Activated CD4-positive, alpha-beta T cell treated with anti-CD3 and anti-CD28 coated beads, Interleukin-2, amount 10 ng/mL, durations not matched to agents 7 days and 5 days (primary cell): ENCODE measurements at regions not wholly inside any gene's neighbourhood (a gene's known extent, or its start where the extent isn't known, plus 50 kb on each side); places are given as distances from the start of the nearest gene placed in this dataset.

Source experiments
- CTCF ChIA-PET: fragments of 350-600 bp; sonication (Branson Sonifier 250); formaldehyde crosslinking; loops from one replicate; lab custom pipeline; 2021; ENCODE audit warnings: antibody characterized with exemption; lab: Charles Lee
- POLR2A ChIA-PET: fragments of 350-600 bp; sonication (Branson Sonifier 250); formaldehyde crosslinking; loops from one replicate; lab custom pipeline; 2021; ENCODE audit warnings: antibody characterized with exemption; lab: Charles Lee
- DNase-seq: peaks from one replicate; pipeline ENCODE4 v3.0.0-alpha.2; 2020
- H3K27ac Mint-ChIP-seq: one replicate; pipeline ENCODE4 v1.8.0; 2021; ENCODE audit warnings: mild to moderate bottlenecking, moderate library complexity, mixed read lengths
- H3K27me3 Mint-ChIP-seq: one replicate; pipeline ENCODE4 v1.8.0; 2021; ENCODE audit warnings: mixed read lengths
- H3K36me3 Mint-ChIP-seq: one replicate; pipeline ENCODE4 v1.8.0; 2021; ENCODE audit warnings: low read depth, mixed read lengths
- H3K4me1 Mint-ChIP-seq: one replicate; pipeline ENCODE4 v1.8.0; 2021; ENCODE audit warnings: mixed read lengths
- H3K4me3 Mint-ChIP-seq: one replicate; pipeline ENCODE4 v1.8.0; 2021; ENCODE audit warnings: mild to moderate bottlenecking, moderate library complexity, mixed read lengths
- H3K9me3 Mint-ChIP-seq: one replicate; pipeline ENCODE4 v1.8.0; 2021; ENCODE audit warnings: mixed read lengths

DNA sequence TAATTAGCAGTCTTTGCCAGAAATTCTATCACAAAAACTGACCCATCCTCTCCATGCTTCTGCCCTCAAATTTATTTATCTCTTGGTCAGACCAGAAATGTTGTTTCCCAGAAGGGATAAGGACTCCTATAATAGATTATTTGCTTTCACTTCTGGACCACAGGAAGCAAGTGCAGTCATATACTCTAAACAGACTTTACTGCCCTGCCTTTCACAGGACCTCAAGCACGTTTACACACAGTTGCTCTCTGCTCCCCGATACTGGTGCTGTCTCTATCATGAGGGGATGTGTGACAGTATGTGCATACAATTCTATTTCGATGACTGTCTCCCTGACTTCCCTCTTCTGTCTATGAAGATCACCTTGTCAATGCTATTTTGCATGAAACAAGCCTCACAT is 205.5 kb upstream of the TGFBR2 start:
- Mint-ChIP-seq H3K36me3 (no peaks in the 10 kb centered on the region), H3K4me3 (no peak overlapping the region), H3K27ac (no peak overlapping the region), H3K27me3 (peaks cover 2% of the 10 kb centered on the region), H3K9me3 (peaks cover 4% of the 10 kb centered on the region), H3K4me1 (peaks cover 9% of the 10 kb centered on the region)
- ChIA-PET CTCF (no interaction called here), POLR2A (no interaction called here)
- DNase-seq, result no peak

DNA sequence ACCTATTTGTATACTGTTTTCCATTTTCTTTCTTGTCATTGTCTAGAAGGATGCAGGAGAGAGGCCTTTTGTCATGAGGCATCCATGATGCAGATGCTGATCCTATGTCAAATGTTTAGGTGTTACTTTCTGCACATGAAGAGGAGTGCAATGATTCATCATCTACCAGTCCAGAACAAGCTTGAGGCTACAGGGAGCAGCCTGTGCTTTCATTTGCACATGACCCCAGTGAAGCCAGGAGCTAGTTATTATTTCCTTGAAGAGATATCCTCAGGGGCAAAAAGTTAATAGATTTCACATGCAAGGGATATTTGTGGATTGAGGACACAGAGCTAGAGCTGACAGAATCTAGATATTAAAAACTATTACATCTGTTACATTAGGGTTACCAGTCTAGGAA is 204.4 kb upstream of the TGFBR2 start:
- Mint-ChIP-seq H3K4me1 (peaks cover 9% of the 10 kb centered on the region), H3K36me3 (no peaks in the 10 kb centered on the region), H3K27ac (no peak overlapping the region), H3K9me3 (peaks cover 4% of the 10 kb centered on the region), H3K4me3 (no peak overlapping the region), H3K27me3 (peaks cover 2% of the 10 kb centered on the region)
- no peak for DNase-seq
- ChIA-PET CTCF (no interaction called here), POLR2A (no interaction called here)

DNA sequence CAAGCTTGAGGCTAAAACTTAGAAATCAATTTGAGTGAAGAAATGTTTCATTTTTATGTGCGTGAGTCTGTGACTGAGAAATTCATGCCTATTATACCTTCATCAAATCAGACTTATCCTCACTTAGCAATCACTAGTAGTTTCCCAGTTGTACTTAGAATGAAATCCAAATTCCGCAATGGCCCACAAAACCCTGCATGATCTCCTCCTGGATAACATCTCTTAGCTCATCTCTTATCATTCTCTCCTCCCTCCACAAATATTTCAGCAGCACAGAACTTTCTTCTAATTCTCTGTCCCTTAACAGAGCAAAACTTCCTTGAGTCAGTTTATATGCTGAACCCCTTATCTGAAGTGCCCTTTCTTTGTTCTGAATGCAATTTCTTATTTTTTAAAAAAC is 198.8 kb upstream of the TGFBR2 start:
- Mint-ChIP-seq H3K4me3 (no peak overlapping the region), H3K27ac (no peak overlapping the region), H3K27me3 (no peaks in the 10 kb centered on the region), H3K4me1 (no peaks in the 10 kb centered on the region), H3K36me3 (peaks cover 4% of the 10 kb centered on the region), H3K9me3 (peaks cover 14% of the 10 kb centered on the region)
- ChIA-PET CTCF (no interaction called here), POLR2A (no interaction called here)
- no peak for DNase-seq

DNA sequence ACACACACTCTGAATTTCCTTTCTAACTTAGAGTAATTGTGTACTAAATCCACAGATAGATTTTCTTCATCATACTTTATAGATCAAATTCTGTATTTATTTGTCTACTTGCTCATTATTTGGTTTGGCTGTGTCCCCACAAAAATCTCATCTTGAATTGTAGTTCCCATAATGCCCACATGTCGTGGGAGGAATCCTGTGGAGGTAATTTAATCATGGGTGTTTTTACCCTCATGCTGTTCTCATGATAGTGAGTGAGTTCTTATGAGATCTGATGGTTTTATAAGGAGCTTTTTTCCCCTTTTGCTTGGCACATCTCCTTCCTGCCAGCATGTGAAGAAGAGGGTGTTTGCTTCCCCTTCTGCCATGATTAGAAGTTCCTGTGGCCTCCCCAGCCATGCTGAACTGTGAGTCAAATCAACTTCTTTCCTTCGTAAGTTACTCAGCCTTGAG is 198.3 kb upstream of the TGFBR2 start:
- POLR2A ChIA-PET, result no interaction called here
- no peak overlapping the region for H3K27ac Mint-ChIP-seq
- CTCF ChIA-PET, result no interaction called here

DNA sequence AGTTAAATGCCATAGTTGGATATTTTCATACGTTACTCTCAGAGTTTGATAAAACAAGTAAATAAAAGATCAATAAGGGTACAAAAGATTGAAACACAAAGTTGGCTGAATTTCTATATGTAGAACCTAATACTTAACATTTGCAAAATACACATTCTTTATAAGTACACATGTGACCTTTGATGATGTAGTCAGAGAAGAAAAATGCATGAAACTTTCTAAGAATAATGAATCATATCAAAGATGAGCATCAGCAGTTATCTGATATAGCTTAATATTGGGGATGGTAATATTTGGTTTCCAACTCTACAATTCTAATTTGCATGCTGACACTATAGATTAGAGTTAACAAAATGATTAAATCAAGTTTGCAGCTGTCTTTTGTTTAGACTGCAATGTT is 188.0 kb upstream of the TGFBR2 start:
- no peaks in the 10 kb centered on the region for H3K4me1 Mint-ChIP-seq
- no peaks in the 10 kb centered on the region for H3K36me3 Mint-ChIP-seq
- H3K27ac Mint-ChIP-seq, result no peak overlapping the region
- DNase-seq, result no peak
- no peaks in the 10 kb centered on the region for H3K27me3 Mint-ChIP-seq
- no peak overlapping the region for H3K4me3 Mint-ChIP-seq
- CTCF ChIA-PET, result no interaction called here
- peaks cover 3% of the 10 kb centered on the region for H3K9me3 Mint-ChIP-seq
- POLR2A ChIA-PET, result no interaction called here

More for the DNA sequence above, 198.3 kb upstream of the TGFBR2 start:
- Mint-ChIP-seq H3K4me1 (no peaks in the 10 kb centered on the region), H3K9me3 (peaks cover 14% of the 10 kb centered on the region), H3K4me3 (no peak overlapping the region), H3K36me3 (peaks cover 4% of the 10 kb centered on the region), H3K27me3 (no peaks in the 10 kb centered on the region)
- no peak for DNase-seq

DNA sequence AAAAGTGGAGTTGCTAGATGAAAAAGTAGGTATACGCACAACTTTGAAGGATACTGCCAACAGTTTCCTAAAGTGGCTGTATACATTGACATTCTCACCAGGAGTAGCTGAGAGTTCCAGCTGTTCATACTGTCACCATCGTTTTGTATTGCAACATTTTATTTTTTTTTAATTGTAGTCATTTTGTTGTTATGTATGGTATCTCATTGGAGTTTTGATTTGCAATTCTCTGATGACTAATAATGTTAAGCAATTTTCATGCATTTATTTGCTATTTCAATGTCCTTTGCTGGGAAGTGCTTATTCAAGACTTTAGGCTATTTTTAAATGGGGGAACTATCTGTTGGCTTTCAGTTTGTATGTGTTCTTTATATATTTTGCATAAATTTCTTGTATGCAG is 185.1 kb upstream of the TGFBR2 start:
- H3K27ac Mint-ChIP-seq, result no peak overlapping the region
- H3K4me3 Mint-ChIP-seq, result no peak overlapping the region
- CTCF ChIA-PET, result no interaction called here
- no peaks in the 10 kb centered on the region for H3K36me3 Mint-ChIP-seq
- no peak for DNase-seq
- H3K9me3 Mint-ChIP-seq, result peaks cover 3% of the 10 kb centered on the region
- H3K27me3 Mint-ChIP-seq, result peaks cover 2% of the 10 kb centered on the region
- POLR2A ChIA-PET, result no interaction called here
- H3K4me1 Mint-ChIP-seq, result no peaks in the 10 kb centered on the region

DNA sequence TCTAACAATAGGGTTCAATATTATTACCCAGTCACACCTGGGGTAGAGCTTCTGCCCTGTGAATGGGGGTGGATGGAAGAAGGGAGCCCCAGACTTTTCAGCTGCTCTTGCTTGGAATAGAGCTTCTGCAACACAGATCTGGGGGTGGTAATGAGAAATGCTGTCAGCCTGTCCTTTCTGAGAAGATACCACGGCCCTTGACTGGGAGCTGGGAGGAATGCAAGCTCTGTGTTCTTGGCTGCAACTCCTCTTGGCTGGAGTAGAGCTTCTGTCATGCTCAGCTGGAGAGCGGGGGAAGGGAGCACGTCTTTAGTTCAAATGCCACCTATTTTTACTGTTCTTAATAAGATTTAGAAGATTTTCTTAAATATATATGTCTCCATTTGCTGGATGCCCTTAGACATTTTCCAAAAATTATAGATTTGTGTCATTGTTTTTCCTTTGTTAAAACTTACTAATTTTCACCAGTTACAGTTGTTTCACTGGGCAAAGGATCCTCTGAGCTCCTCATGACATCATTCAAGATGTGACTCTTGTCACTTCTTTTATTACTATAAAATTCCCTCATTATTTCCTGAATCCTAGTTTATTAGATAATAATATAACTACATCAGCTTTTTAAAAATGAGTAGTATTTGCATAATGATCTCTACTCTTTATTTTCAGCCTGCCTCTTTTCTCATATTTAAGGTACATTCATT is 180.0 kb upstream of the TGFBR2 start:
- Mint-ChIP-seq H3K27ac (no peak overlapping the region), H3K9me3 (peaks cover 10% of the 10 kb centered on the region), H3K36me3 (no peaks in the 10 kb centered on the region), H3K4me3 (no peak overlapping the region), H3K27me3 (peaks cover 2% of the 10 kb centered on the region), H3K4me1 (no peaks in the 10 kb centered on the region)
- ChIA-PET POLR2A (no interaction called here), CTCF (interaction anchor here (0.6 kb wide), 1 partner anchor 129 kb away, joined by 3 read pairs; no protein-coding TSS in a partner anchor)
- DNase-seq, result no peak

DNA sequence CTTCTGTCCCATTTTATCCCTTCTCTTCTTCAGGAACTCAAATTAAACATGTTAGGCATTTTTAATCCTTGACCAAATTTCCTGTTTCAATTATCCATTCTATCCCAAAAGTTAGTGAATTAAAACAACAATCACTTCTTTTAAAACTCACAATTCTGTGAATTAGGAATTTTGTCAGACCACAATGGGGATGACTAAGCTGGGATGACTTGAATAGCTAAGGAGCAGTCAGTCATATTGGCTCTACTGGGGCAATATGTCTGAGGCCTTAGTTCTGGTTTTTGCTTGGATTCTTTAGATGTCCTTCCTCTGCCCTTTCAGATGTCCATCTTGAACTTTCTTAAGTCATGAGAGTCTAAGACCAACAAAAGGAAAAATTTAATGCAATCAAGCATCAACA is 178.2 kb upstream of the TGFBR2 start:
- Mint-ChIP-seq H3K27ac (no peak overlapping the region), H3K4me1 (no peaks in the 10 kb centered on the region), H3K4me3 (no peak overlapping the region), H3K27me3 (peaks cover 2% of the 10 kb centered on the region), H3K9me3 (peaks cover 14% of the 10 kb centered on the region), H3K36me3 (no peaks in the 10 kb centered on the region)
- DNase-seq, result no peak
- CTCF ChIA-PET, result no interaction called here
- POLR2A ChIA-PET, result no interaction called here

DNA sequence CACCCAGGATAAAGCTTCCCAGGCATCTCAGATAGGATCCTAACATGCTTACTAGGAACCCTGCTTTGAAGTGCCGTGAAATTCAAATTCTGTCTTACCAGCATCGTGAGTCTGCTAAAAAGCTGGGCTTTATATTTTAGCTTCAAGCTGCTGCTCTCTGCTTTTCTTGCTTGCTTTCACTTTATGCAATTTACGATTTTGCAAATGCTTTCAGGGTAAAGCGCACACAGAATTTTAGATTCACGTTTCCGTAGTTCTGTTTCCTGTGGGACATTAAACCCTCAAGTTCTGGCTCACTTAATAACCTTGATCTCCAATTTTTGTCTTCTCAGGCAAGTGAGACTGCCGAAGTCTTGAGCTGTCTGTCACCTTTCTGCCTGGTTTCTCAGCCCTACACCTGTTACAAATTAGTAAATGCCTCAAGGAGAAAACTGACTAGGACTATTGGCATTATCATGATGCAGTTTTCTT is 170.5 kb upstream of the TGFBR2 start:
- peaks cover 4% of the 10 kb centered on the region for H3K9me3 Mint-ChIP-seq
- H3K4me3 Mint-ChIP-seq, result peak overlapping the region; percentile 53
- DNase-seq, result peak; percentile 18
- ChIA-PET POLR2A (no interaction called here), CTCF (interaction anchor here (1.0 kb wide), 1 partner anchor 11 kb away, joined by 4 read pairs; no protein-coding TSS in a partner anchor)
- no peaks in the 10 kb centered on the region for H3K36me3 Mint-ChIP-seq
- H3K27ac Mint-ChIP-seq, result peak overlapping the region; percentile 74
- H3K4me1 Mint-ChIP-seq, result peaks cover 21% of the 10 kb centered on the region
- H3K27me3 Mint-ChIP-seq, result no peaks in the 10 kb centered on the region

DNA sequence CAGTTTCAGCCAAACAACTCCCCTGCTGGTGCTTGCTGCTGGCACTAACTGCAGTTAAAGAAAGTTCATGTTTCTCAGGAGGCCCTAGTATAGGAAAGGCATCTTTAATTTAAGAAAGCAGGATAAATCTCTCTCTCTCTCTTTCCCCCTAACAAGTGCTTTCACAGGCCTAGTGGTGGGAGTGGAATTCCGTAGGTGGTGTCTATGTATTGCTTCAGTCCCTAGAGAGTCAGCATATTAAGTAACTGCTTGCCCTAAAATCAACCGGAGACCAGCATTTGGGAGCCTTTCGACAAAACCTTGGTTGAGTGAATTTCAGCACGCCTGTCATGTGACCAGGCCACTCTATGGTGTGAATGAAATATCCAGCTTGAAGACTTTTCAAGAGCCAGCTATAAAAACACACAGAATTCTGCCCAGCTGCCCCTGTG is 169.2 kb upstream of the TGFBR2 start:
- no peak for DNase-seq
- Mint-ChIP-seq H3K27me3 (no peaks in the 10 kb centered on the region), H3K4me3 (no peak overlapping the region), H3K36me3 (no peaks in the 10 kb centered on the region), H3K9me3 (peaks cover 3% of the 10 kb centered on the region), H3K27ac (no peak overlapping the region), H3K4me1 (peaks cover 21% of the 10 kb centered on the region)
- ChIA-PET CTCF (interaction anchor here (0.8 to 1.2 kb wide), 2 partner anchors 17 to 315 kb away, joined by 3 read pairs; no protein-coding TSS in a partner anchor), POLR2A (no interaction called here)

DNA sequence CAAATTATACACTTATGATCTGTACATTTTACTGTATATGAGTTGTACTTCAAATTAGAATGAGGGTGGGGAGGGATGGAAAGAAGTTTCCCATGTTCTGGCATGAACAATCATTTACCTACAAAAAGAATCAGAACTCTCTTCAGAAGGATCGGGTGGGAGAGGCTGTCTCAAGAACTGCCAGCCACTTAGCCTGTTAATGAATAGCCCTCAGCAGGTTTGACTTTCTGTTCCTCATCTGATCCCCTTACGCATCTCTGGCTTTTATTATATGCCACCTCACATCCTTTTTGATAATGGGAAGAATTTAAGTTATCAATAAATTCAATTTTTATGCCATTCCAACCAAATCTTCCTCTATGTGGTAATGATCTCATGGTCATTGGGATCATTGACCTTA is 168.3 kb upstream of the TGFBR2 start:
- peaks cover 3% of the 10 kb centered on the region for H3K9me3 Mint-ChIP-seq
- H3K27me3 Mint-ChIP-seq, result no peaks in the 10 kb centered on the region
- DNase-seq, result no peak
- no peak overlapping the region for H3K4me3 Mint-ChIP-seq
- ChIA-PET POLR2A (no interaction called here), CTCF (interaction anchor here (1.2 kb wide), 1 partner anchor 16 kb away, joined by 3 read pairs; no protein-coding TSS in a partner anchor)
- peaks cover 21% of the 10 kb centered on the region for H3K4me1 Mint-ChIP-seq
- H3K36me3 Mint-ChIP-seq, result no peaks in the 10 kb centered on the region
- H3K27ac Mint-ChIP-seq, result no peak overlapping the region

DNA sequence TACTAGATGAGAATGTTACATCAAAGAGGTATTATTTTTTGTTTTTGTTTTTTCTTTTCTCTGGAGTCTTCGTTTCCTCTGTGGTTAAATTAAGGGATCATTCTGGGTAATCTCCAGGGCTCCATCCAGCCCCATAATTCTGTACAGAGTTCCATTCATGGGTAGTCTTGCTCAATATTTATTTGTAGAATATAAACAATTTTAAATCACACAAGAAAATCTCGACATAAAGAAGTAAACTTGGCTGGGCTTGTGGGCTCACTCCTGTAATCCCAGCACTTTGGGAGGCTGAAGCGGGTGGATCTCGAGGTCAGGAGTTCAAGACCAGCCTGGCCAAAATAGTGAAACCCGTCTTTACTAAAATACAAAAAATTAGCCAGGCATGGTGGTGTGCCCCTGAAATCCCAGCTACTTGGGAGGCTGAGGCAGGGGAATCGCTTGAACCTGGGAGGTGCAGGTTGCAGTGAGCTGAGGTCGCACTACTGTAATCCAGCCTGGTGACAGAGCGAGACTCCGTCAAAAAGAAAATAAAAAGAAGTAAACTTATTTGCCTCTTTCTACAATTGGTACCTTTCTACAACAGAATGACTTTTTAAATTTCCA is 166.8 kb upstream of the TGFBR2 start:
- Mint-ChIP-seq H3K36me3 (no peaks in the 10 kb centered on the region), H3K27ac (no peak overlapping the region), H3K4me1 (peaks cover 21% of the 10 kb centered on the region), H3K9me3 (peaks cover 3% of the 10 kb centered on the region), H3K27me3 (no peaks in the 10 kb centered on the region), H3K4me3 (no peak overlapping the region)
- POLR2A ChIA-PET, result no interaction called here
- CTCF ChIA-PET, result no interaction called here
- DNase-seq, result no peak

DNA sequence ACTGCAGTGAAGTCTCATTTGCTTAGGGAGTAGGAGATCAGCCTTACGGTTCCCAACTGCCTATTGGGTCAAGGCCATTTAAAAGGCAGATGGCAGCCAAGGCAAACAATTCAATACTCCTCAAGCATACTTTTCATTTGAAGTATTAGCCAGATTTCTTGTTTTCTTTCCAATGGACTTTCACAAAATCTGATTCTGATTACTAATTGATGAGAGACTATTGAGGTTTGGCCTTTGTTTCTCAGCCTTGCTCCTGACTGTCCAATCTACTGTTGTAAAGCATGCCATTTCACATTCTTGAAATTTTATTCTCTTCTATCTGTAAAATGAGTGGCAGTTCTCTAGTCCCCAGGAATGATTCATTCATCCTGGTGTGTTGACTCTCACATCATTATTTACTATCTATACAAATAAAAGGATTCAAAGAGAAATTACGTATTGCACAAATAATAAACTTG is 166.2 kb upstream of the TGFBR2 start:
- H3K27ac Mint-ChIP-seq, result no peak overlapping the region
- peaks cover 17% of the 10 kb centered on the region for H3K4me1 Mint-ChIP-seq
- H3K36me3 Mint-ChIP-seq, result no peaks in the 10 kb centered on the region
- H3K27me3 Mint-ChIP-seq, result no peaks in the 10 kb centered on the region
- CTCF ChIA-PET, result no interaction called here
- POLR2A ChIA-PET, result no interaction called here
- H3K4me3 Mint-ChIP-seq, result no peak overlapping the region
- no peak for DNase-seq
- H3K9me3 Mint-ChIP-seq, result peaks cover 3% of the 10 kb centered on the region
